ENCODE measurements at regions not wholly inside any gene's neighbourhood (a gene's known extent, or its start where the extent isn't known, plus 50 kb on each side); places are given as distances from the start of the nearest gene placed in this dataset.
"Not testable (repeated sequence)": the region's sequence is repeated elsewhere in the genome, so short reads cannot be mapped to it uniquely, and the experiment has no call there.

DNA sequence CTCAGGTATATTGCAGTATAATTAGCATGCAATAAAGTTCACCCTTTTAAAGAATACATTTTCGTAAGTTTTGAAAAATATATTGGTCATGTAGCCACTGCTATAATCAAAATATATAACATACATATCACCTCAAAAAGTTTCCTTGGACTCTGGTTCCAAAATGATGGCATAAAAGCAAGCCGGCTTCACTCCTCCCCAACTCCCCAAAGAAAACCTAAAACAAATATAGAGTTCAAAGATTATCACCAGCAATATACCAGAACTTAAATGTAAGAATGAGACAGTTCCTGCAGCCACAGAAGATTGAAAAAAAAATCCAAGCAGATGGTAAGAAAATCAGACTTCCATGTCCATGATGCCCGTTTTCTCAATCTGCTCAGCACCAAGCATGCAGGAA lies 104.3 kb downstream of the APIP start:
- no peaks in the 10 kb centered on the region for H3K36me3 Mint-ChIP-seq (ENCODE audit: insufficient read depth)
- peaks cover 23 to 54% of the 10 kb centered on the region in 2 donors for H3K27me3 Mint-ChIP-seq
- H3K9me3 Mint-ChIP-seq = peaks cover 2 to 21% of the 10 kb centered on the region in 2 donors
- H3K4me1 Mint-ChIP-seq (ENCODE audit: low read depth in 2 of 2) = peaks cover 0 to 2% of the 10 kb centered on the region in 2 donors
- DNase-seq = no peak
- no peak overlapping the region for H3K4me3 Mint-ChIP-seq
- H3K27ac Mint-ChIP-seq = no peak overlapping the region
- ATAC-seq (replicated peaks) = no peak

GRCh38 chr11:34810107-34810562 lies 106.0 kb downstream of the APIP start:
- ATAC-seq (replicated peaks) = no peak
- Mint-ChIP-seq H3K4me1 (ENCODE audit: low read depth in 2 of 2) (peaks cover 0 to 2% of the 10 kb centered on the region in 2 donors), H3K36me3 (ENCODE audit: insufficient read depth) (no peaks in the 10 kb centered on the region), H3K9me3 (peaks cover 2 to 21% of the 10 kb centered on the region in 2 donors), H3K4me3 (no peak overlapping the region), H3K27ac (no peak overlapping the region), H3K27me3 (peaks cover 29 to 67% of the 10 kb centered on the region in 2 donors)
- no peak for DNase-seq

GRCh38 chr11:34809191-34810106 lies 106.7 kb downstream of the APIP start:
- peaks cover 2 to 21% of the 10 kb centered on the region in 2 donors for H3K9me3 Mint-ChIP-seq
- DNase-seq (no peak), ATAC-seq (replicated peaks) (no peak)
- H3K27ac Mint-ChIP-seq = no peak overlapping the region
- H3K27me3 Mint-ChIP-seq = peaks cover 36 to 74% of the 10 kb centered on the region in 2 donors
- no peak overlapping the region for H3K4me3 Mint-ChIP-seq
- H3K4me1 Mint-ChIP-seq (ENCODE audit: low read depth in 2 of 2) = peaks cover 0 to 2% of the 10 kb centered on the region in 2 donors
- H3K36me3 Mint-ChIP-seq (ENCODE audit: insufficient read depth) = no peaks in the 10 kb centered on the region

GRCh38 chr11:34806875-34807274 lies 109.3 kb downstream of the APIP start:
- ATAC-seq (replicated peaks) (no peak), DNase-seq (no peak)
- Mint-ChIP-seq H3K9me3 (peaks cover 2 to 21% of the 10 kb centered on the region in 2 donors), H3K27ac (no peak overlapping the region), H3K36me3 (ENCODE audit: insufficient read depth) (no peaks in the 10 kb centered on the region), H3K4me1 (ENCODE audit: low read depth in 2 of 2) (peaks cover 0 to 2% of the 10 kb centered on the region in 2 donors), H3K27me3 (peaks cover 41 to 78% of the 10 kb centered on the region in 2 donors), H3K4me3 (no peak overlapping the region)

DNA sequence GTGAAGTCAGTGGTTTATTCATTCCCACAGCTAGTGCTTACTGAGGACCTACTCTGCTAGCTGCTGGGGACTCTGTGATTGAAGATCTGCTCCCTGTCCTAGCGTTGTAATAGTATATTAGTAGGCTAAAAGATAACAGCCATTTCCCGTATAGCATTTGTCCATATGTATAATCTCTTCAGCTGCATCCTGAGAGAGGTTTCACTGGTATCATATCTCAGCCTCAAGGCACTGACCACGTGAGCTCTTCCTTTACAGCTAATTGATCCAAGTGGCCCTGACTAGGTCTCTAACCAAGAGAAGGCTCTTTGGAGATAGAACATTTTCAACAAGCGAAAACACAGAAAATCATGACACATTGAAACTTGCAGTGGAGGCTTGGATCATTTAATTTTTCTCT lies 110.2 kb downstream of the APIP start:
- no peak overlapping the region for H3K4me3 Mint-ChIP-seq
- no peak for ATAC-seq (replicated peaks)
- H3K27ac Mint-ChIP-seq = no peak overlapping the region
- H3K4me1 Mint-ChIP-seq (ENCODE audit: low read depth in 2 of 2) = peaks cover 0 to 2% of the 10 kb centered on the region in 2 donors
- H3K27me3 Mint-ChIP-seq = peaks cover 41 to 77% of the 10 kb centered on the region in 2 donors
- no peak for DNase-seq
- peaks cover 2 to 21% of the 10 kb centered on the region in 2 donors for H3K9me3 Mint-ChIP-seq
- H3K36me3 Mint-ChIP-seq (ENCODE audit: insufficient read depth) = no peaks in the 10 kb centered on the region

DNA sequence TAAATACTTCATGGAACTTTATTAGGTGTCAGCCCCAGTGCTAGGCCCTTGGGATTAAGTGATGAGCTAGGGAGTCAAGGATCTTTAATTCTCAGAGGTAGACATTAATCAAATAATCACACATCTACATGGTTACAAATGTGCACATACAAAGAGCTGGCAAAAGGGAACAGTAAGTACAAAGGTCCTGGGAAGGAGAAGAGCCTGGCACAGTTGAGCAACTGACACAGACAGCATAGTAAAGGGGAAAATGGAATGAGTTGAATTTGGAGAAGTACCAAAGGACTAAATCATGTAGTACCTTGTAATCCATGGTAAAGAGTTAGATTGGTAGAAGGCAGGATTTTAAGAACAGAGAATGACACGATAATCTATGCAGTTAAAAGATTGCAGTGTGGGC lies 116.3 kb downstream of the APIP start:
- Mint-ChIP-seq H3K4me1 (ENCODE audit: low read depth in 2 of 2) (peaks cover 0 to 2% of the 10 kb centered on the region in 2 donors), H3K27ac (no peak overlapping the region), H3K36me3 (ENCODE audit: insufficient read depth) (no peaks in the 10 kb centered on the region), H3K27me3 (peaks cover 20 to 38% of the 10 kb centered on the region in 2 donors), H3K9me3 (peaks cover 0 to 2% of the 10 kb centered on the region in 2 donors), H3K4me3 (no peak overlapping the region)
- DNase-seq = no peak
- ATAC-seq (replicated peaks) = no peak

DNA sequence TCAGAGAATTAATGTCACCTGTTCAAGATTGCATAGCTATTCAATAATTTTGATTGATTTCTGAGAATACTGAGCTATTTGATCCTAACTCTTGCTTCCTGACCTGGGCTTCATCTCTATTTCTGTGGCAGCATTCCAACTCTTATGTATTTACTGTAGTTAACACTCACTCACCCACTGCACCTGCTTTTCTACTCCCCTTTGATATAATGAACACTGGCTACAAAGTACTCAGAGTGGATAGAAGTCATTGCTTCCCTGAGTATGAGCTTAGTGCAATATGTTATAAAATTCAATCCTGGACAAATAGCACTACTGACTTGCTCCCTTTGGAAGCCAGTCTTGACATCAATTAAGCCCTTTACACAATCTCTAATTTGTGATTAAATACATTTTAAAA lies 117.2 kb downstream of the APIP start:
- Mint-ChIP-seq H3K36me3 (ENCODE audit: insufficient read depth) (no peaks in the 10 kb centered on the region), H3K9me3 (peaks cover 0 to 2% of the 10 kb centered on the region in 2 donors), H3K4me1 (ENCODE audit: low read depth in 2 of 2) (peaks cover 0 to 2% of the 10 kb centered on the region in 2 donors), H3K27me3 (peaks cover 20 to 38% of the 10 kb centered on the region in 2 donors), H3K27ac (no peak overlapping the region), H3K4me3 (no peak overlapping the region)
- DNase-seq = no peak
- ATAC-seq (replicated peaks) = no peak

- DNase-seq; ATAC-seq (replicated peaks); H3K9me3 Mint-ChIP-seq; H3K27ac Mint-ChIP-seq; H3K4me3 Mint-ChIP-seq; H3K4me1 Mint-ChIP-seq (ENCODE audit: low read depth in 2 of 2); H3K36me3 Mint-ChIP-seq (ENCODE audit: insufficient read depth): not testable (repeated sequence)
- H3K27me3 Mint-ChIP-seq = peaks cover 27 to 39% of the 10 kb centered on the region in 2 donors
These were observed 118.7 kb downstream of the APIP start for GRCh38 chr11:34797497-34797896.

GRCh38 chr11:34795641-34796040 lies 120.5 kb downstream of the APIP start:
- DNase-seq (no peak), ATAC-seq (replicated peaks) (no peak)
- Mint-ChIP-seq H3K27me3 (peaks cover 27 to 38% of the 10 kb centered on the region in 2 donors), H3K9me3 (peaks cover 0 to 2% of the 10 kb centered on the region in 2 donors), H3K36me3 (ENCODE audit: insufficient read depth) (no peaks in the 10 kb centered on the region), H3K4me1 (ENCODE audit: low read depth in 2 of 2) (peaks cover 0 to 2% of the 10 kb centered on the region in 2 donors), H3K4me3 (no peak overlapping the region), H3K27ac (no peak overlapping the region)

GRCh38 chr11:34794696-34795095 lies 121.5 kb downstream of the APIP start:
- Mint-ChIP-seq H3K9me3 (peaks cover 0 to 4% of the 10 kb centered on the region in 2 donors), H3K27me3 (peaks cover 27 to 44% of the 10 kb centered on the region in 2 donors), H3K4me3 (no peak overlapping the region), H3K4me1 (ENCODE audit: low read depth in 2 of 2) (peaks cover 0 to 2% of the 10 kb centered on the region in 2 donors), H3K27ac (no peak overlapping the region), H3K36me3 (ENCODE audit: insufficient read depth) (no peaks in the 10 kb centered on the region)
- ATAC-seq (replicated peaks) (no peak), DNase-seq (no peak)

GRCh38 chr11:34793666-34794065 lies 122.5 kb downstream of the APIP start:
- peaks cover 27 to 46% of the 10 kb centered on the region in 2 donors for H3K27me3 Mint-ChIP-seq
- no peak overlapping the region for H3K4me3 Mint-ChIP-seq
- H3K9me3 Mint-ChIP-seq = peaks cover 0 to 5% of the 10 kb centered on the region in 2 donors
- ATAC-seq (replicated peaks) (no peak), DNase-seq (no peak)
- peaks cover 0 to 2% of the 10 kb centered on the region in 2 donors for H3K4me1 Mint-ChIP-seq (ENCODE audit: low read depth in 2 of 2)
- H3K36me3 Mint-ChIP-seq (ENCODE audit: insufficient read depth) = no peaks in the 10 kb centered on the region
- no peak overlapping the region for H3K27ac Mint-ChIP-seq

DNA sequence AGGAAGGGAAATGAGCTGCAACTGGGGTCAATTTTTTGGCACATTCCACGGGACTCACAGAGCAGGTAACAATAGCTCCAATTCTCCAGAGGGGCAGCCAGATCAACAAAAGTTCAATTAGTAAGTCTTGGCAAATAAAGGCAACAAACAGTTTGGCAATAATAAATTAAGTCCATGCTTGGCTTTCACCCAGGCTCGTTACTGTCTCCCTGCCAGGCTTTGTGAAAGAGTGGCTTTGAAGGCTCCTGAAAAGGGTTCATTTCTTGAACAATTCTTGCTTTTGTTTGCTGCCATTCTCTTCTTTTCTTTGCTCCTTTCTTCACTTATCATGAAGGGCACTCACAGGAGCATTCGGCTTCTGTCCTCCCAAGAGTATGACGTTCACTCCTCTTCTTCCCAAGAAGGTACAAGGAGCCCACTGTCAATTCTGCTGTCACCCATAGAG lies 123.3 kb downstream of the APIP start:
- Mint-ChIP-seq H3K27ac (no peak overlapping the region), H3K27me3 (peaks cover 27 to 46% of the 10 kb centered on the region in 2 donors), H3K4me3 (no peak overlapping the region), H3K9me3 (peaks cover 0 to 3% of the 10 kb centered on the region in 2 donors), H3K36me3 (ENCODE audit: insufficient read depth) (no peaks in the 10 kb centered on the region), H3K4me1 (ENCODE audit: low read depth in 2 of 2) (peaks cover 0 to 2% of the 10 kb centered on the region in 2 donors)
- DNase-seq (no peak), ATAC-seq (replicated peaks) (no peak)

DNA sequence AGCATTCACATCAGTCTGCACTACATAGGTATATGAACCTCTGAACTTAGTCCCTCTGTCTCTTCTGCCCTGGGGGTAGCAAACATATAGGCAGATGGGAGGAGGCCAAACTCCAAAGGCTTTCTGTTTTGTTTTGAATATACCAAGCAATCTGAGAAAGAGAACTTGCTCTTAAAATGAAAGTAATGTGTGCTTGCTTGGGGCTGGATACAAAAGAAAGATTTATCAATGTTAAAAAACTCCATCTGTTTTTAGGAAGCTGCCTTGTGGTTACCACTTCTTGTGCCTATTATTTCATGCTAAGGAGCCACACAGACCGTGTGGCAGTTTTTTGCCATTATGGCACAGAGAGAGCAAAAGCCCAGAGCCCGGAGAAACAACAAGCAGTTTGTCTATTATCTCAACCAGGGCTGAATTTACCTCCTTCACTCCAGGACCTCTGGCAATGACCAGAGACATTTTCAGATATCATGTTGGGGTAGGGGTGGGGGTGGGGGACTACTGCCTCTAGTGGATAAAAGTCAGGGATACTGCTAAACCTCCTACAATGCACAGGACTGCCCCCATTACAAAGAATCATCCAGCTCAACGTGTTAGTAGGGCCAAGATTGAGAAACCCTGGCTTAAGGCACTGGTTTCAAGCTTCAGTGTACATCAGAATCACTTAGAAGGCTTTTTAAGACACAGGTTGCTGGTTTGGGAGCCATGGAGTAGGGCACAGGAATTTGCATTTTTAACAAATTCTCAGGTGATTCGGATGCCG lies 124.2 kb downstream of the APIP start:
- peaks cover 27 to 46% of the 10 kb centered on the region in 2 donors for H3K27me3 Mint-ChIP-seq
- H3K9me3 Mint-ChIP-seq = peaks cover 0 to 3% of the 10 kb centered on the region in 2 donors
- no peaks in the 10 kb centered on the region for H3K36me3 Mint-ChIP-seq (ENCODE audit: insufficient read depth)
- ATAC-seq (replicated peaks) (no peak), DNase-seq (no peak)
- H3K27ac Mint-ChIP-seq = no peak overlapping the region
- H3K4me1 Mint-ChIP-seq (ENCODE audit: low read depth in 2 of 2) = peaks cover 0 to 2% of the 10 kb centered on the region in 2 donors
- no peak overlapping the region for H3K4me3 Mint-ChIP-seq
